ENCODE measurements at regions not wholly inside any gene's neighbourhood (a gene's known extent, or its start where the extent isn't known, plus 50 kb on each side); places are given as distances from the start of the nearest gene placed in this dataset.

GRCh38 chr13:59364641-59365085 lies 799.1 kb downstream of the DIAPH3 start:
- TF ChIP-seq POLR2AphosphoS5 (IDR thresholded peaks at IDR 0.05; ENCODE audit: low read depth, low read length) (no peak), TAF1 (IDR thresholded peaks at IDR 0.05; ENCODE audit: borderline replicate concordance, insufficient read depth, low read length) (no peak), REST (IDR thresholded peaks at IDR 0.05; ENCODE audit: insufficient read depth in 1 of 2, low read depth in 2 of 2, low read length in 2 of 2) (no peak), FOXP2 (optimal IDR thresholded peaks at IDR 0.05; ENCODE audit: borderline replicate concordance, extremely low read depth, extremely low read length, insufficient read depth) (no peak), SIN3A (IDR thresholded peaks at IDR 0.05; ENCODE audit: borderline replicate concordance, insufficient read depth, low read length) (no peak)

- TF ChIP-seq SIN3A (IDR thresholded peaks at IDR 0.05; ENCODE audit: borderline replicate concordance, insufficient read depth, low read length) (no peak), REST (IDR thresholded peaks at IDR 0.05; ENCODE audit: insufficient read depth in 1 of 2, low read depth in 2 of 2, low read length in 2 of 2) (no peak), TAF1 (IDR thresholded peaks at IDR 0.05; ENCODE audit: borderline replicate concordance, insufficient read depth, low read length) (no peak), FOXP2 (optimal IDR thresholded peaks at IDR 0.05; ENCODE audit: borderline replicate concordance, extremely low read depth, extremely low read length, insufficient read depth) (no peak), POLR2AphosphoS5 (IDR thresholded peaks at IDR 0.05; ENCODE audit: low read depth, low read length) (no peak)
Observed at GRCh38 chr13:59367467-59367866, 796.3 kb downstream of the DIAPH3 start.

GRCh38 chr13:59367904-59368303 lies 795.8 kb downstream of the DIAPH3 start:
- no peak for TF ChIP-seq FOXP2 (optimal IDR thresholded peaks at IDR 0.05; ENCODE audit: borderline replicate concordance, extremely low read depth, extremely low read length, insufficient read depth)
- no peak for TF ChIP-seq SIN3A (IDR thresholded peaks at IDR 0.05; ENCODE audit: borderline replicate concordance, insufficient read depth, low read length)
- TF ChIP-seq POLR2AphosphoS5 (IDR thresholded peaks at IDR 0.05; ENCODE audit: low read depth, low read length), result no peak
- no peak for TF ChIP-seq TAF1 (IDR thresholded peaks at IDR 0.05; ENCODE audit: borderline replicate concordance, insufficient read depth, low read length)
- TF ChIP-seq REST (IDR thresholded peaks at IDR 0.05; ENCODE audit: insufficient read depth in 1 of 2, low read depth in 2 of 2, low read length in 2 of 2), result no peak

GRCh38 chr13:59368693-59369092 lies 795.0 kb downstream of the DIAPH3 start:
- TF ChIP-seq SIN3A (IDR thresholded peaks at IDR 0.05; ENCODE audit: borderline replicate concordance, insufficient read depth, low read length) (no peak), FOXP2 (optimal IDR thresholded peaks at IDR 0.05; ENCODE audit: borderline replicate concordance, extremely low read depth, extremely low read length, insufficient read depth) (no peak), POLR2AphosphoS5 (IDR thresholded peaks at IDR 0.05; ENCODE audit: low read depth, low read length) (no peak), TAF1 (IDR thresholded peaks at IDR 0.05; ENCODE audit: borderline replicate concordance, insufficient read depth, low read length) (no peak), REST (IDR thresholded peaks at IDR 0.05; ENCODE audit: insufficient read depth in 1 of 2, low read depth in 2 of 2, low read length in 2 of 2) (no peak)

- no peak for TF ChIP-seq REST (IDR thresholded peaks at IDR 0.05; ENCODE audit: insufficient read depth in 1 of 2, low read depth in 2 of 2, low read length in 2 of 2)
- TF ChIP-seq FOXP2 (optimal IDR thresholded peaks at IDR 0.05; ENCODE audit: borderline replicate concordance, extremely low read depth, extremely low read length, insufficient read depth), result no peak
- no peak for TF ChIP-seq SIN3A (IDR thresholded peaks at IDR 0.05; ENCODE audit: borderline replicate concordance, insufficient read depth, low read length)
- no peak for TF ChIP-seq TAF1 (IDR thresholded peaks at IDR 0.05; ENCODE audit: borderline replicate concordance, insufficient read depth, low read length)
- TF ChIP-seq POLR2AphosphoS5 (IDR thresholded peaks at IDR 0.05; ENCODE audit: low read depth, low read length), result no peak
Observed at GRCh38 chr13:59371229-59371628, 792.5 kb downstream of the DIAPH3 start.
